Transverse colon (tissue), 4 donors: ENCODE measurements at regions not wholly inside any gene's neighbourhood (a gene's known extent, or its start where the extent isn't known, plus 50 kb on each side); places are given as distances from the start of the nearest gene placed in this dataset.

ENCODE experiments used
- CTCF ChIP-seq, 5 experiments: fragments of 200-600 bp in 3 of 5; fragments of 450-650 bp in 2 of 5; sonication (generic) in 3 of 5; IDR thresholded peaks; 1 replicate in 2 of 5; 2 replicates in 3 of 5; pipeline ENCODE4 v1.5.1; 2016 to 2017; ENCODE audit warnings: antibody characterized with exemption in 5 of 5, inconsistent platforms in 3 of 5, mild to moderate bottlenecking in 2 of 5, moderate library complexity in 1 of 5
- EP300 ChIP-seq: sonication (generic); formaldehyde crosslinking; IDR thresholded peaks from one replicate; pipeline ENCODE4 v1.6.1; 2017; ENCODE audit warnings: antibody characterized with exemption, low read depth
- POLR2A ChIP-seq: fragments of 450-650 bp; IDR thresholded peaks from one replicate; pipeline ENCODE4 v1.6.1; 2016; ENCODE audit warnings: antibody characterized with exemption, mild to moderate bottlenecking, moderate library complexity
- POLR2AphosphoS5 ChIP-seq, 3 donors: sonication (generic); formaldehyde crosslinking; IDR thresholded peaks; one replicate each; pipeline ENCODE4 v1.6.1; 2016; ENCODE audit warnings: antibody characterized with exemption in 3 of 3

GRCh38 chr20:1838556-1839279, 56.5 kb upstream of the SIRPA start:
- TF ChIP-seq CTCF (IDR thresholded peaks at IDR 0.05) (no peak), POLR2AphosphoS5 (IDR thresholded peaks at IDR 0.05) (no peak), POLR2A (no peak), EP300 (no peak)
